GM12874 (cell line): ENCODE measurements at regions not wholly inside any gene's neighbourhood (a gene's known extent, or its start where the extent isn't known, plus 50 kb on each side); places are given as distances from the start of the nearest gene placed in this dataset.

Source experiments
- CTCF ChIP-seq: IDR thresholded peaks from 2 replicates; pipeline ENCODE4 v1.5.1; 2011; ENCODE audit warnings: low read depth, mild to moderate bottlenecking, control low read depth, low read length, moderate library complexity; ENCODE audit not compliant: insufficient read depth

- no peak for TF ChIP-seq CTCF
Observed at GRCh38 chrX:810186-810585, 179.6 kb downstream of the SHOX start.

GRCh38 chrX:809081-809480, 178.5 kb downstream of the SHOX start:
- no peak for TF ChIP-seq CTCF

GRCh38 chrX:806586-806985, 176.0 kb downstream of the SHOX start:
- TF ChIP-seq CTCF, result no peak

- no peak for TF ChIP-seq CTCF
Observed at GRCh38 chrX:805988-806387, 175.4 kb downstream of the SHOX start.

- no peak for TF ChIP-seq CTCF
Observed at GRCh38 chrX:805103-805670, 174.6 kb downstream of the SHOX start.

GRCh38 chrX:802846-803245, 172.3 kb downstream of the SHOX start:
- no peak for TF ChIP-seq CTCF

- TF ChIP-seq CTCF, result no peak
Observed at GRCh38 chrX:799808-800207, 169.2 kb downstream of the SHOX start.
